ENCODE measurements at regions not wholly inside any gene's neighbourhood (a gene's known extent, or its start where the extent isn't known, plus 50 kb on each side); places are given as distances from the start of the nearest gene placed in this dataset.

DNA sequence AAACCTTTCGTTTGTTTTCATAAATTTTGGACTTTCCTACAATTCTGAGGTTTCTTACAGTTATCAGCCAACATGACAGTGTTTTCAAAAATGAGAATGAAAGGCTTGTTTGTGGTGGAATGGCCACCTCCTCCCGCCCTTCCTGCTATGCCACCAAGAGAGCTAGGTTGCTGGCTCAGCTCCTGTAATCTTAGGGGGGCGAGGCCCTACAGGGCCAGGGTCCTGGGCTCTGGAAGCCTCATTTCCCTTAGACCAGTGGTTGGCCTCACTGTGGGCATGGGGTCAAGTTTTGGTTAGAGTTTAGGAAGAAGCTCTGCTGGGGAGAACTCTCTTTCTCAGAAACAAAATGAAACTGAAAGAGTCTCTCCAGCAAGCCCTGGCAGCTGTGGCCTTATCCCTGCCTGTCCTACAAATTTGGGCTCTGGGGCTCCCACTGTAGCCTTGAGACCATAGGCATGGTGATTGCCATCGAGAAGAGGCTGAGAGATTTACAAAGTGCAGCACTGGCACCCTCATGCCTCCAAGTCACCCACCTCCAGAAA is 66.2 kb downstream of the IRX1 start:
- H3K4me1 ChIP-seq (ENCODE audit: control insufficient read depth in 2 of 2, insufficient read depth in 2 of 2, low read length in 2 of 2) = no peaks in the 10 kb centered on the region
- no peak overlapping the region for H3K9ac ChIP-seq (ENCODE audit: low read length)
- H2AFZ ChIP-seq (ENCODE audit: insufficient read depth, low read depth, low read length, poor library complexity, severe bottlenecking) = no peak overlapping the region
- H3K4me2 ChIP-seq (replicated peaks; ENCODE audit: low read depth, low read length, poor library complexity, severe bottlenecking) = no peak overlapping the region
- H3K36me3 ChIP-seq (replicated peaks in 1 of 2; ENCODE audit: control extremely low read depth in 1 of 2, control insufficient read depth in 1 of 2, extremely low read depth in 1 of 2, insufficient read depth in 2 of 2, low read length in 1 of 2) = no peaks in the 10 kb centered on the region
- intact Hi-C loops (cut with micrococcal nuclease) = no loop called here
- no peak overlapping the region for H3K27ac Mint-ChIP-seq
- WGBS (ENCODE audit: insufficient coverage) = 92% methylated on average over 2 of the region's 4 CpGs
- no peak overlapping the region for H3K4me3 Mint-ChIP-seq
- H3K9me3 Mint-ChIP-seq (ENCODE audit: insufficient read depth) = peaks cover 7% of the 10 kb centered on the region
- no peaks in the 10 kb centered on the region for H3K27me3 ChIP-seq (replicated peaks in 1 of 4; ENCODE audit: control extremely low read depth in 1 of 4, control insufficient read depth in 3 of 4, insufficient read depth in 4 of 4, low read length in 3 of 4)
- ATAC-seq (ENCODE audit: low read depth) (no peak), DNase-seq (no peak)
- no peak overlapping the region for H3K27ac ChIP-seq (ENCODE audit: low read length in 2 of 2)
- H3K27me3 Mint-ChIP-seq = no peaks in the 10 kb centered on the region
- H4K20me1 ChIP-seq (ENCODE audit: control insufficient read depth, insufficient read depth, low read length, poor library complexity, severe bottlenecking) = no peaks in the 10 kb centered on the region
- CTCF ChIA-PET = no interaction called here
- H3K4me1 Mint-ChIP-seq = no peaks in the 10 kb centered on the region
- H3K4me3 ChIP-seq (ENCODE audit: control extremely low read depth in 1 of 5, extremely low read depth in 1 of 5, insufficient read depth in 1 of 5, low read depth in 2 of 5, low read length in 4 of 5) = no peak overlapping the region
- POLR2A ChIA-PET = no interaction called here
- TF ChIP-seq EZH2 (IDR thresholded peaks at IDR 0.05; ENCODE audit: borderline replicate concordance, insufficient read depth, low read depth, low read length, poor library complexity, severe bottlenecking) = no peak
- TF ChIP-seq, protein P1, sequence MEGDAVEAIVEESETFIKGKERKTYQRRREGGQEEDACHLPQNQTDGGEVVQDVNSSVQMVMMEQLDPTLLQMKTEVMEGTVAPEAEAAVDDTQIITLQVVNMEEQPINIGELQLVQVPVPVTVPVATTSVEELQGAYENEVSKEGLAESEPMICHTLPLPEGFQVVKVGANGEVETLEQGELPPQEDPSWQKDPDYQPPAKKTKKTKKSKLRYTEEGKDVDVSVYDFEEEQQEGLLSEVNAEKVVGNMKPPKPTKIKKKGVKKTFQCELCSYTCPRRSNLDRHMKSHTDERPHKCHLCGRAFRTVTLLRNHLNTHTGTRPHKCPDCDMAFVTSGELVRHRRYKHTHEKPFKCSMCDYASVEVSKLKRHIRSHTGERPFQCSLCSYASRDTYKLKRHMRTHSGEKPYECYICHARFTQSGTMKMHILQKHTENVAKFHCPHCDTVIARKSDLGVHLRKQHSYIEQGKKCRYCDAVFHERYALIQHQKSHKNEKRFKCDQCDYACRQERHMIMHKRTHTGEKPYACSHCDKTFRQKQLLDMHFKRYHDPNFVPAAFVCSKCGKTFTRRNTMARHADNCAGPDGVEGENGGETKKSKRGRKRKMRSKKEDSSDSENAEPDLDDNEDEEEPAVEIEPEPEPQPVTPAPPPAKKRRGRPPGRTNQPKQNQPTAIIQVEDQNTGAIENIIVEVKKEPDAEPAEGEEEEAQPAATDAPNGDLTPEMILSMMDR (IDR thresholded peaks at IDR 0.05) = no peak
- H3K79me2 ChIP-seq (ENCODE audit: control insufficient read depth, insufficient read depth, low read length) = no peaks in the 10 kb centered on the region
- peaks cover 0 to 17% (median 0%) of the 10 kb centered on the region in 3 donors for H3K9me3 ChIP-seq (ENCODE audit: control extremely low read depth in 1 of 3, control insufficient read depth in 2 of 3, insufficient read depth in 1 of 3, low read length in 2 of 3)

DNA sequence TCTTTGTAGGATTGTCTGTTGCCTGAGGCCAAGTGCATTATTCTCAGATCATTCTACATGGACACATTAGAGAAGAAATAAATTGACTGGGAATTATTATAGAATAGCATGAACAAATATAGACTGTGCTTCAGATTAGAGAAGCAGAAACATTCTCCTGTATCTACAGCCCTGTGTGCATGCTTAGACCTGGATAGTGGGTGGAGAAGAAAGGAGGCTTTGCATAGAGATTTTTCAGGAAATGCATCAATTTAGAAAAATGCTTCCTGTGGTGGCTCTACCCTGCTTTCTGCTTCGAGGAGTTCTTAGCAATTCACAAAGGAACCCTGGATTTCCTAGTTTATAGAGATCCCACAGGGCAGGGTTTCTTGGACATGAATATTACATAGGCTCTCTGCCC is 66.7 kb downstream of the IRX1 start:
- no peak for ATAC-seq (ENCODE audit: low read depth)
- H3K27ac ChIP-seq (ENCODE audit: low read length in 2 of 2) = no peak overlapping the region
- H3K4me1 ChIP-seq (ENCODE audit: control insufficient read depth in 2 of 2, insufficient read depth in 2 of 2, low read length in 2 of 2) = no peaks in the 10 kb centered on the region
- no peaks in the 10 kb centered on the region for H3K4me1 Mint-ChIP-seq
- H4K20me1 ChIP-seq (ENCODE audit: control insufficient read depth, insufficient read depth, low read length, poor library complexity, severe bottlenecking) = no peaks in the 10 kb centered on the region
- H3K9me3 ChIP-seq (ENCODE audit: control extremely low read depth in 1 of 3, control insufficient read depth in 2 of 3, insufficient read depth in 1 of 3, low read length in 2 of 3) = peaks cover 0 to 15% (median 0%) of the 10 kb centered on the region in 3 donors
- no peak overlapping the region for H3K4me2 ChIP-seq (replicated peaks; ENCODE audit: low read depth, low read length, poor library complexity, severe bottlenecking)
- WGBS (ENCODE audit: insufficient coverage) = 0% methylated on average over 1 of the region's 1 CpG
- no peaks in the 10 kb centered on the region for H3K27me3 ChIP-seq (replicated peaks in 1 of 4; ENCODE audit: control extremely low read depth in 1 of 4, control insufficient read depth in 3 of 4, insufficient read depth in 4 of 4, low read length in 3 of 4)
- no peaks in the 10 kb centered on the region for H3K79me2 ChIP-seq (ENCODE audit: control insufficient read depth, insufficient read depth, low read length)
- no peaks in the 10 kb centered on the region for H3K27me3 Mint-ChIP-seq
- ChIA-PET POLR2A (no interaction called here), CTCF (no interaction called here)
- DNase-seq = no peak
- TF ChIP-seq, protein P1 (IDR thresholded peaks at IDR 0.05) = no peak
- TF ChIP-seq EZH2 (IDR thresholded peaks at IDR 0.05; ENCODE audit: borderline replicate concordance, insufficient read depth, low read depth, low read length, poor library complexity, severe bottlenecking) = no peak
- H3K4me3 Mint-ChIP-seq = no peak overlapping the region
- H3K36me3 ChIP-seq (replicated peaks in 1 of 2; ENCODE audit: control extremely low read depth in 1 of 2, control insufficient read depth in 1 of 2, extremely low read depth in 1 of 2, insufficient read depth in 2 of 2, low read length in 1 of 2) = no peaks in the 10 kb centered on the region
- no peak overlapping the region for H2AFZ ChIP-seq (ENCODE audit: insufficient read depth, low read depth, low read length, poor library complexity, severe bottlenecking)
- intact Hi-C loops (cut with micrococcal nuclease) = no loop called here
- no peak overlapping the region for H3K27ac Mint-ChIP-seq
- no peak overlapping the region for H3K9ac ChIP-seq (ENCODE audit: low read length)
- peaks cover 5% of the 10 kb centered on the region for H3K9me3 Mint-ChIP-seq (ENCODE audit: insufficient read depth)
- no peak overlapping the region for H3K4me3 ChIP-seq (ENCODE audit: control extremely low read depth in 1 of 5, extremely low read depth in 1 of 5, insufficient read depth in 1 of 5, low read depth in 2 of 5, low read length in 4 of 5)
